T-cell (primary cell): ENCODE measurements at regions not wholly inside any gene's neighbourhood (a gene's known extent, or its start where the extent isn't known, plus 50 kb on each side); places are given as distances from the start of the nearest gene placed in this dataset.

ENCODE experiments used
- ATAC-seq, 4 experiments: fragments of 200-7000 bp in 3 of 4; fragments of 150-1000 bp in 1 of 4; cut with Tn5 transposase; replicated peaks in 1 of 4; 1 replicate in 3 of 4; 2 replicates in 1 of 4; pipeline ENCODE4 v1.10.0; 2021; ENCODE audit warnings: moderate library complexity in 3 of 4, mild to moderate bottlenecking in 2 of 4, moderate number of reproducible peaks in 1 of 4
- CTCF ChIA-PET, 2 donors: fragments of 300-600 bp; sonication (Branson Sonifier 250); formaldehyde crosslinking; loops; one replicate each; lab custom pipeline; 2022; ENCODE audit warnings: antibody characterized with exemption in 2 of 2; lab: Charles Lee
- POLR2A ChIA-PET, 2 donors: fragments of 300-600 bp; sonication (Branson Sonifier 250); formaldehyde crosslinking; loops; one replicate each; lab custom pipeline; 2022; ENCODE audit warnings: antibody characterized with exemption in 2 of 2; lab: Charles Lee
- DNase-seq, 35 experiments: peaks; one replicate each; pipeline versions ENCODE4 v3.0.0 to v3.0.0-alpha.2; 2013 to 2023
- H3K27ac ChIP-seq: one replicate; pipeline ENCODE4 v1.5.1; 2013; ENCODE audit warnings: low read length
- H3K27me3 ChIP-seq, 2 experiments: replicated peaks in 1 of 2; 1 replicate in 1 of 2; 2 replicates in 1 of 2; pipeline versions ENCODE4 v1.6.1 to v1.7.0; 2013; ENCODE audit warnings: low read length in 1 of 2, mixed read lengths in 1 of 2; ENCODE audit not compliant: control insufficient read depth in 2 of 2, insufficient read depth in 2 of 2; ENCODE audit errors: extremely low read depth in 1 of 2
- H3K36me3 ChIP-seq, 2 donors: 1 replicate in 1 of 2; 2 replicates in 1 of 2; pipeline versions ENCODE4 v1.6.1 to v1.7.0; 2013; ENCODE audit warnings: low read length in 1 of 2; ENCODE audit not compliant: control insufficient read depth in 2 of 2, insufficient read depth in 1 of 2; ENCODE audit errors: extremely low read depth in 1 of 2
- H3K4me1 ChIP-seq, 2 experiments: 1 replicate in 1 of 2; 2 replicates in 1 of 2; pipeline versions ENCODE4 v1.6.1 to v1.7.0; 2013; ENCODE audit warnings: low read length in 2 of 2, mixed read lengths in 1 of 2; ENCODE audit not compliant: insufficient read depth in 2 of 2, control insufficient read depth in 1 of 2; ENCODE audit errors: extremely low read depth in 1 of 2
- H3K4me3 ChIP-seq, 2 donors: 1 replicate in 1 of 2; 2 replicates in 1 of 2; pipeline versions ENCODE4 v1.5.1 to v1.7.0; 2013; ENCODE audit warnings: mild to moderate bottlenecking in 2 of 2, low read length in 1 of 2, moderate library complexity in 1 of 2; ENCODE audit not compliant: control insufficient read depth in 1 of 2; ENCODE audit errors: extremely low read depth in 1 of 2
- H3K9me3 ChIP-seq: 2 replicates; pipeline ENCODE4 v1.7.0; 2013
- H3K27ac Mint-ChIP-seq, 2 donors: one replicate each; pipeline ENCODE4 v1.8.0; 2020 to 2021; ENCODE audit warnings: mild to moderate bottlenecking in 2 of 2, mixed read lengths in 2 of 2
- H3K27me3 Mint-ChIP-seq, 2 donors: one replicate each; pipeline ENCODE4 v1.8.0; 2021 to 2022; ENCODE audit warnings: mixed read lengths in 2 of 2
- H3K36me3 Mint-ChIP-seq: one replicate; pipeline ENCODE4 v1.8.0; 2021; ENCODE audit warnings: mixed read lengths
- H3K4me1 Mint-ChIP-seq, 3 donors: one replicate each; pipeline ENCODE4 v1.8.0; 2020 to 2022; ENCODE audit warnings: mixed read lengths in 3 of 3, mild to moderate bottlenecking in 1 of 3
- H3K4me3 Mint-ChIP-seq, 3 donors: one replicate each; pipeline ENCODE4 v1.8.0; 2020 to 2022; ENCODE audit warnings: mild to moderate bottlenecking in 3 of 3, mixed read lengths in 3 of 3, moderate library complexity in 3 of 3
- H3K9me3 Mint-ChIP-seq, 3 donors: one replicate each; pipeline ENCODE4 v1.8.0; 2020 to 2022; ENCODE audit warnings: mixed read lengths in 3 of 3
- WGBS: methylation state at CpG from one replicate; pipeline ENCODE4 v1.1.5; 2013; ENCODE audit warnings: missing lambda C conversion rate; ENCODE audit not compliant: insufficient coverage; 5-methylcytosine and 5-hydroxymethylcytosine counted together

GRCh38 chr22:23517804-23518375 is 62.2 kb downstream of the IGLL1 start:
- POLR2A ChIA-PET = no interaction called here
- Histone ChIP-seq H3K4me1 (peaks cover 0 to 19% of the 10 kb centered on the region in 2 experiments), H3K4me3 (no peak overlapping the region), H3K27ac (no peak overlapping the region), H3K9me3 (no peaks in the 10 kb centered on the region), H3K36me3 (no peaks in the 10 kb centered on the region), H3K27me3 (peaks cover 0 to 63% of the 10 kb centered on the region in 2 experiments)
- CTCF ChIA-PET = no interaction called here
- Mint-ChIP-seq H3K9me3 (no peaks in the 10 kb centered on the region), H3K27ac (no peak overlapping the region), H3K4me3 (no peak overlapping the region), H3K27me3 (peaks cover 16 to 36% of the 10 kb centered on the region in 2 donors), H3K36me3 (no peaks in the 10 kb centered on the region), H3K4me1 (peaks cover 0 to 4% (median 4%) of the 10 kb centered on the region in 3 donors)
- WGBS = 71% methylated on average over 3 of the region's 4 CpGs
- DNase-seq = no peak
- ATAC-seq = no peak

- Mint-ChIP-seq H3K27ac (no peak overlapping the region), H3K9me3 (no peaks in the 10 kb centered on the region), H3K36me3 (no peaks in the 10 kb centered on the region), H3K4me3 (no peak overlapping the region), H3K27me3 (peaks cover 16 to 29% of the 10 kb centered on the region in 2 donors), H3K4me1 (peaks cover 0 to 4% (median 4%) of the 10 kb centered on the region in 3 donors)
- H3K4me1 ChIP-seq = peaks cover 0 to 6% of the 10 kb centered on the region in 2 experiments
- H3K9me3 ChIP-seq = no peaks in the 10 kb centered on the region
- H3K27ac ChIP-seq = no peak overlapping the region
- peaks cover 0 to 54% of the 10 kb centered on the region in 2 experiments for H3K27me3 ChIP-seq
- POLR2A ChIA-PET = no interaction called here
- DNase-seq (no peak), ATAC-seq (no peak)
- CTCF ChIA-PET = no interaction called here
- H3K36me3 ChIP-seq = no peaks in the 10 kb centered on the region
- 77% methylated on average over 5 of the region's 9 CpGs for WGBS
- H3K4me3 ChIP-seq = no peak overlapping the region
Observed at GRCh38 chr22:23516304-23516703, 63.8 kb downstream of the IGLL1 start.

- H3K4me1 ChIP-seq = no peaks in the 10 kb centered on the region
- Mint-ChIP-seq H3K9me3 (no peaks in the 10 kb centered on the region), H3K36me3 (no peaks in the 10 kb centered on the region), H3K4me1 (no peaks in the 10 kb centered on the region), H3K27ac (no peak overlapping the region), H3K27me3 (peaks cover 16 to 19% of the 10 kb centered on the region in 2 donors), H3K4me3 (no peak overlapping the region)
- H3K9me3 ChIP-seq = no peaks in the 10 kb centered on the region
- ChIA-PET POLR2A (no interaction called here), CTCF (no interaction called here)
- no peak overlapping the region for H3K4me3 ChIP-seq
- H3K27me3 ChIP-seq = peaks cover 0 to 35% of the 10 kb centered on the region in 2 experiments
- WGBS = 86% methylated on average over 10 of the region's 15 CpGs
- DNase-seq (no peak), ATAC-seq (no peak)
- no peaks in the 10 kb centered on the region for H3K36me3 ChIP-seq
- no peak overlapping the region for H3K27ac ChIP-seq
Observed at GRCh38 chr22:23514322-23515038, 65.6 kb downstream of the IGLL1 start.

- H3K27ac ChIP-seq = no peak overlapping the region
- no peaks in the 10 kb centered on the region for H3K36me3 Mint-ChIP-seq
- H3K4me3 ChIP-seq = no peak overlapping the region
Observed at GRCh38 chr22:23513705-23514104, 66.4 kb downstream of the IGLL1 start.

GRCh38 chr22:23513133-23513532 is 67.0 kb downstream of the IGLL1 start:
- DNase-seq = no peak
- CTCF ChIA-PET = no interaction called here
- Mint-ChIP-seq H3K27ac (no peak overlapping the region), H3K36me3 (no peaks in the 10 kb centered on the region), H3K4me3 (no peak overlapping the region), H3K27me3 (peaks cover 7% of the 10 kb centered on the region in 2 donors), H3K4me1 (no peaks in the 10 kb centered on the region), H3K9me3 (no peaks in the 10 kb centered on the region)
- POLR2A ChIA-PET = no interaction called here
- ATAC-seq = no peak
- Histone ChIP-seq H3K27me3 (peaks cover 0 to 27% of the 10 kb centered on the region in 2 experiments), H3K27ac (no peak overlapping the region), H3K4me3 (no peak overlapping the region), H3K9me3 (no peaks in the 10 kb centered on the region), H3K4me1 (no peaks in the 10 kb centered on the region), H3K36me3 (no peaks in the 10 kb centered on the region)
- 90% methylated on average over 14 of the region's 15 CpGs for WGBS

More at GRCh38 chr22:23513705-23514104, 66.4 kb downstream of the IGLL1 start:
- no peaks in the 10 kb centered on the region for H3K36me3 ChIP-seq
- ChIA-PET CTCF (no interaction called here), POLR2A (no interaction called here)
- H3K4me1 ChIP-seq = no peaks in the 10 kb centered on the region
- no peaks in the 10 kb centered on the region for H3K9me3 Mint-ChIP-seq
- H3K27me3 ChIP-seq = peaks cover 0 to 28% of the 10 kb centered on the region in 2 experiments
- no peak overlapping the region for H3K4me3 Mint-ChIP-seq
- no peaks in the 10 kb centered on the region for H3K4me1 Mint-ChIP-seq
- ATAC-seq = no peak
- no peak overlapping the region for H3K27ac Mint-ChIP-seq
- 81% methylated on average over 7 of the region's 7 CpGs for WGBS
- DNase-seq = no peak
- no peaks in the 10 kb centered on the region for H3K9me3 ChIP-seq
- peaks cover 10 to 12% of the 10 kb centered on the region in 2 donors for H3K27me3 Mint-ChIP-seq

GRCh38 chr22:23512721-23513120 is 67.4 kb downstream of the IGLL1 start:
- Histone ChIP-seq H3K27me3 (peaks cover 0 to 25% of the 10 kb centered on the region in 2 experiments), H3K4me1 (no peaks in the 10 kb centered on the region), H3K27ac (no peak overlapping the region), H3K36me3 (no peaks in the 10 kb centered on the region), H3K4me3 (no peak overlapping the region), H3K9me3 (no peaks in the 10 kb centered on the region)
- Mint-ChIP-seq H3K4me1 (no peaks in the 10 kb centered on the region), H3K27me3 (peaks cover 4% of the 10 kb centered on the region in 2 donors), H3K9me3 (no peaks in the 10 kb centered on the region), H3K27ac (no peak overlapping the region), H3K36me3 (no peaks in the 10 kb centered on the region), H3K4me3 (no peak overlapping the region)
- 88% methylated on average over 1 of the region's 5 CpGs for WGBS
- CTCF ChIA-PET = no interaction called here
- DNase-seq (no peak), ATAC-seq (no peak)
- POLR2A ChIA-PET = no interaction called here
